ENCODE measurements at regions not wholly inside any gene's neighbourhood (a gene's known extent, or its start where the extent isn't known, plus 50 kb on each side); places are given as distances from the start of the nearest gene placed in this dataset.

- TF ChIP-seq GABPA (IDR thresholded peaks at IDR 0.05; ENCODE audit: borderline replicate concordance, insufficient read depth, low read length) = no peak
- TF ChIP-seq ASH2L (IDR thresholded peaks at IDR 0.05; ENCODE audit: low read length) = no peak
- no peak for TF ChIP-seq SIX5 (IDR thresholded peaks at IDR 0.05; ENCODE audit: low read depth, low read length)
Observed at GRCh38 chr2:57859755-57860154, 186.9 kb upstream of the VRK2 start (continued).

Measured in H1 (cell line).